HG03575 (cell line): ENCODE measurements at regions not wholly inside any gene's neighbourhood (a gene's known extent, or its start where the extent isn't known, plus 50 kb on each side); places are given as distances from the start of the nearest gene placed in this dataset.
"Not testable (repeated sequence)": the region's sequence is repeated elsewhere in the genome, so short reads cannot be mapped to it uniquely, and the experiment has no call there.

ENCODE experiments used
- ATAC-seq: cut with Tn5 transposase; IDR thresholded peaks from one replicate; pipeline ENCODE4 v1.9.1; 2021; ENCODE audit not compliant: unreplicated experiment, insufficient number of reproducible peaks, low FRiP score; ENCODE audit errors: extremely low read depth

DNA sequence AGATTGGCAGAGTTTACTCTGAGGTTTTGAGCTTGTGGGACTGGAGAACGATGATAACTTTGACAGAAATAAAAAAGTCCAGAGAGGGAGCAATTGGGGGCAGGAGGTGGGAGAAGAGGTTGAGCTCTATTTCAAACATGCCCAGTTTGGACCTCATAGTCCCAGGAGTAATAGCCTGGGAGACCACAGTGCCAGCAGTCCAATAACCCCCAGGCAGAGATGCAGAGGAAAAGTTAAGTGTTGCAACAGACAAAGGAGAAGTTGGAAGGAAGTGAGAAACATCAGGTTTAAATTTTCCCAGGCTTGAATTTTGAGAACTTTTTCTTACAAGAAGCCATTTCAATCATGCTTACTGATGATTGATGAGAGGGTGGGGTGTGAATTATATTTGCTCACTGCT is 117.0 kb upstream of the GHR start:
- no peak for ATAC-seq

DNA sequence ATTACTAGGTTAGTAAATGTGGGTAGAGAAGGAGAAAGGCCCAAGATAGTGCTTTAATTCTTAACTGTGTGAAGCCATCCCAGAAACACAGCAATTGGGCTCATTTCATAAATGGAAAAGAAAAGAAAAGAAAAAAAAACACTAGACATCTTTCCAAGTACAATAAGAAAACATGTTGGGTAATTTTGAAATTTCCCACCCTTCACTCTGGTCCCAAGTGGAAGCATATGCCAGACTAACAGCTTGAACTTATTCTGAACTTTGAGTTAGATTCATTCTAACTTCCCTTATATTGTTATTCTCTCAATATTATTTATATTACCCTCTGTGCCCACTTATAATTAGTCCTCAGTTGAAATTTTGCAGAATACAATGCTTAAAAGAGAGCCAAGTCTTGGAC is 113.4 kb upstream of the GHR start:
- ATAC-seq, result no peak

DNA sequence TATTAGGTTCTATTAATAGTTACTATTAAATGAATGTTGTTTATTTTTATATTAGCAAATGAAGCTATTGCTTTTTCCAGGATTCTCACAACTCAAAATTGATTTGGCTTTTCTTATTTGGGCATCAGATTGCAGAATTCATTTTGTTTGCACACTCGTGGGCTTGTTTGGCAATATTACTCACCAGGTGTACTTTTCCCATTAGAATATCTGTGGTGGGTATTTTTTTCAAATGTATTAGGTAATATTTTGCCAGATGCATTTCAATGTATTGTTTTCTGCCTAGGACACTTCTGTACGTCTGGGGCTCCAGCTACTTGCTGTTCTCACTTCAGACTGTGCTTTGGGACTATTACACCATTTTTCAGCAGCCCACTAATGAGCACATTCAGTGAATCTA is 108.0 kb upstream of the GHR start:
- ATAC-seq, result no peak

DNA sequence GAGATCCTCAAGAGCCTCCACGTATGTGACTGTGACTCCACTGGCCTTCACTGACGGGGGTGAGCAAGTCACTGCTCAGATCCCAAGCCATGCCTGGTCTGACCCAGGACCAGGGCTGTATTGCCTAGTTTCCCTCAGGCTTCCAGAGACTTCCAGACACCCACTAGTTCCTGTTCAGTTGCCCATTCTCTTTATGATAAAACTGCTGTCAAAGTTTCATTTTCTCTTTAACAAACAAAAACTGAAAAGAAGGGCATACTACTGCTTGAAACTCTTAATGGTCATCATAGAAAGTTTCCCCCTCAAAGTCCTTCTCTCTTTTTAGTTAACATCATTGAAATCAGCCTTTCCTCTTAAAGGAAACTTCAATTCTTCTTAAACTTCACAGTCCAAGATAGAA is 105.7 kb upstream of the GHR start:
- ATAC-seq, result no peak

DNA sequence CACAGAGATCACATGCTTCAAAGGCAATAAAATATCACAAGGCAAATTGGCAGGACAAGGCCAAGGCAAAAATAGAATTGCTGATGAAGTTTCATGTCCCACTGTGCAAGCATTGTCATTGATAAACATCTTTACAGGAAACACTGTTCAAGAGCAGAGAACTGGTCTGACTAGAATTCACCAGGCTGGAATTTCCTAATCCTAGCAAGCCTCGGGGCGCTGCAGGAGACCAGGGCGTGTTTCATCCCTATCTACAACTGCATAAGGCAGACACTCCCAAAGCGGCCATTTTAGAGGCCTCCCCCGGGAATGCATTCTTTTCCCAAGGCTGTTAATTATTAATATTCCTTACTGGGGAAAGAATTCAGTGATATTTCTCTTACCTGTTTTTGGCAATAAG is 103.7 kb upstream of the GHR start:
- not testable (repeated sequence) for ATAC-seq

DNA sequence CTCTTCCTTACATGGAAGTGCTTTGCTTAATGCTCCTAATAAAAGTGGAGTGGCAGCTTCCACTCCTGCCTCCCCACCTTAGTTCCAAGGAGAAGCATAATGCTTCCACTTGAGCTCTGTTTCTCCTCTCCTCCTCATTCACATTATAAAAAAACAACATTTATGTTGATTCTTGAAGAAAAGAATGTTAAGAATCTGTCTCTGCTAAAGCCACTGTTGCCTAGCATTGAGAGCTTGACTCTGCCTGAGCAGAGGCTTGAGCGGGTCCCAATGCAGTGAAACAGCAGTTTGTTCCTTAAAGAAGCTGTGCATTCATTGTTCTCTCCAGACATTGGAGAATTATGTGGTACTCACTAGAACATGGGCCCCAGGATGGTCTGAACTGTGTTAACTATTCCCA is 101.5 kb upstream of the GHR start:
- ATAC-seq, result no peak

DNA sequence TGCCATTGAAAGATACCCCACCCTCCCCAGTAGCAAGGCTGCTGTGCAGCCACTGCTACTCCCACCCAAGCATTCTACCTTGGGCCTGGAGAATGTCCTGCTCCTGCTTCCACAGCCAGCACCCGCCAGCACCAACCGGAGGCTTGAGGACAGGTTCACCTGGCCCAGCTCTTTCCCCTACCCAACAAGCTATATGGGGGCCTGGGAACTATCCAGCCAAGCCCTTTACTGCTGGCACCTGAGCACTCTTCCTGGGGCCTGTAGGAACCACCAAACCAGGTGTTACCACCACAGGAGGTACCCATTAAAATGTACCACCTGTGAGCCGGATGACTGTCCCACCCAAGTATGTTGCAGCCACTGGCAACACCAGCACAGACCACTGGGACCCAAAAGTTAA is 86.1 kb upstream of the GHR start:
- no peak for ATAC-seq

DNA sequence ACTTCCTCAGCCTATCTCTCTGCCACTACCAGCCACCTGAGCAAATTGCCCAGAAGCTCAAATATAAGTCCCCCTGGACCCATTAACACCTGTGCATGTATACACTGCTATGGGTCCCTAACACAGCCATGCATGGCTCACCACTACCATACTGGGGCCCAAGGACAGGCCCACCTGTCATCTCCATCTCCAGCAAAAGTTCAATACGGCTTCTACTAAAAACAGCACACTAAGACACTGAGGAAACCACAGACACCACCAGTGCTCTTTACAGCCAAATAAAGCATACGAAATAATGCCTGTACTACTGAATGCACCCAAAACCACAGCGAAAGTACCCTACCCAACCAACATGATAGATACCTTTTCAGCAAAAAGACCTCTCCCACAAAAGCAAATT is 85.6 kb upstream of the GHR start:
- ATAC-seq, result no peak

DNA sequence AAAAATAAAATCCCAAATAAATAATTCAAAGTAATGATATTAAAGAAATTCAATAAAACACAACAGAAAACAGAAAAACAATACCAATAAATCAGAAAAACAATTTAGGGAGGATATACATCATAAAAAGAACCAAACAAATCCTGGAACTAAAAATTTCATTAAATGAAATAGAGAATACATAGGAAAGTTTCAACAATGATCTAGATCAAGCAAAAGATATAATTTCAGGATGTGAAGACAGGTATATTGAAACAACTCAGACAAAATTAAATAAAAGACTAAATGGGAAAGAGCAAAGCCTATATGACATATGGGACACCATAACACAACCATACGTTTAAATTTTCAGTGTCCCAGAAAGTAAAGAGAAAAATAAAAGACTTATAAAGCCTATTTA is 85.1 kb upstream of the GHR start:
- no peak for ATAC-seq

DNA sequence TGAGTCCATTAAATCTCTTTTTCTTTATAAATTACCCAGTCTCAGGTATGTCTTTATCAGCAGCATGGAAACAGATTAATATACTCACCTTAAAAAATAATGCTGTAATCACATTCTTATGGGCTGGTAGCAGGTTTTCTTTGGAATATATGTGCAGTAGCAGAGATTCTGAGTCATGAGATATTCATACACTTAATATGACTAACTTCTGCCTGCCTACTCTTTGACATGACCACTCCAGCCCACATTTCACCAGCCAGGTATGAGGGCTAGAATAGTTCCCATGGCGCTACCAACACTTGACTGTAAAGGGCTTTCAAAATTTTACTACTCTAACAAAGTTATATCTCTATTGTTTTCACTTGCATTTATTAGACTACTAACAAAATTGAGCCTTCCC is 74.1 kb upstream of the GHR start:
- ATAC-seq, result no peak

DNA sequence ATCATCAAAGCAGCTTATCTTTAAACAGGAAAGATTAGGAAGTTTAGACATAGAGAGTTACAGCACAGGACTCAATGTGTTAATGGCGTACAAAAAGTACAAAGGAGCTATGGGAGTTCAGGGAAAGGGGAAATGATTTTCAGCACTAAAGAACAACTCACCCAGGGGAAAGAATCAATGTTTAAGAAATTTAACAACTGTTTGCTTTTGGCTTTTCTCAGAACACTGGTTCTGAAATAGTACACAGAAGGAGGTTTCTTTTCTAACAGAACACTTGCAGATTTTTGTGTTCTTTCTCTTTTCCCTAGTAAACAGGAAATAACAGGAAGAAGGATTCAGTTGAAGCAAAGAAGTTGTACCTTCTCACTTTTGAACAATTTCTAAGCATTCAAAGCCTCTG is 71.3 kb upstream of the GHR start:
- ATAC-seq, result no peak

DNA sequence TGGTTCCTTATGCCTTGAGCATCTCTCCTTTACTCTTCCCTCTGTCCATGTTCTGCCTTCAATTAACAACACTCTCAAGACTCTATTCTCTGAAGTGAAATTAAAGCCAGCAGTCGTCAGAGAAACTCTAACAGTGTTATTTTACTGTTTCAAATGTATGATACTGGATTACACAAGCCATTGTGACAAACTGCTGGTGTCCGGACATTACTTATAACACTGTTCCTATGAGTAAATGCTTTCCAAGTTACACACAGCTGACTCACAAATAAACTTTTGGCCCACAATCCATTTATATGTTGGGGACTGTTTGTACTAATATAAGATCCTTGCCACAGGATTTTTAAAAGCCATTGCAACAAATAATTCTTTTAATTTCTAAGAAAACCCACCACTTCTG is 63.2 kb upstream of the GHR start:
- ATAC-seq, result no peak

DNA sequence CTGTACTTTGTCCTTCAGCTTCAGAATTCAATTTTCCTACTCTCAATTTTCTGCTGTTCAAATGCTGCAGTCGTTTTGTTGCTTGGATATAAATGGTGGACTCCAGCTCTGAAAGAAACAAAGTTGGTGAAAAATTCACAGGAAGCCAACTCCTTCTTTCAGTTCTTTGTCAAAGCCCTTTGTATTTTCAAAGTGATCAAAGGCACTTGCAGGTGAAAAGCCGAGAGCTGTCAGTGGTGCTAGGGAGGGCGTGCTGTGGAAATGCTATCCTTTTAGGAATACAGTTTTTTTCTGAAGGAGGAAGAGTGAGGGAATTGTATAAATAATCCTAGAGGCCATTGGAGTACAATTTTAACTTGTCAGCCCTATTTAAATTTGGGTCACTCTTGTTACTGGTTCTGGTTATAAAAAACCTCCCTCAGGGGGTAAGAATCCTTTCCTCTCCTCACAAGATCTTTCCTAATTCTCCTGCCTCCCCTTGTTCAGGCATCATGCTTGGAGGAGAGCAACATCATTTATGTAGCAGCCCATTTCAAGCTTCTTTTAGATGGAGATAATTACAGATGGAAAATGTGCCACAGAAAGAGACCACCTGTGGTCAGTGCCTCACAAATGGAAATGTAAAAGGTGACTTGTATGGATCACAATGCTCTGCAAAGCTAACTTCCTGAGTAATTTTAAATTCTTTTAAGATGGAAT is 62.5 kb upstream of the GHR start:
- ATAC-seq, result no peak

DNA sequence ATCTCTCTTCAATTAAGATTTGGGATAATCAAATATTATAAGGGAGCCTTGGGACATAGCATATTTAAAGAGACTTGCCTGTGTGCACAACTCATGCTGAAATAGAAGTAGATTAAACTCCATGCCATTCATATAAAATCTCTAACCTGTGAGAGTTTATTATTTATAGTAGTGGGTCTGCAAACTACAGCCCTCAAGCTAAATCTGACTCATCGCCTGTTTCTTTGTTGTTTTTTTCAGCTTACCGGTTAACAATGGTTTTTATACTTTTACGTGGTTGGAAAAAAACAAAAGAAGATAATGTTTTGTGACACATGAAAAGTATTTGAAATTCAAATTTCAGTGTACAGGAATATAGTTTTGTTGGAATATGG is 61.9 kb upstream of the GHR start:
- no peak for ATAC-seq

DNA sequence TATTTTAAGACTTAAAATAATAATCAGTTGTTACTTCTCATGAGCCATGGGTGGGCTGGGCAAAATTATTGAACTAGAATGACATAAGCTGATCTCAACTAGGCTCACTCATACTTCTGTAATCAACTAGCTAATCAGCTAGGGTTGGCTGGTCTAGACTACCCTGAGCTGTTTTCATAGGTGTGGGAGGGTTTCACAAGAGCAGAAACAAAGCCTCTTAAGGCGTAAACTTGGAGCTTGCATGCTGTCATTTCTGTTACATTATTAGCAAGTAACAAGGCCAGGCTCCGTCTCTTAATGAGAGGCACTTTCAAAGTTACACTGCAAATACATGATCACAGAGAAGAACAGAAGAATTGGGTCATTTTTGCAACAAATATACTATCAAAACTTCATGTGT is 57.2 kb upstream of the GHR start:
- ATAC-seq, result no peak
